Fibroblast of skin of right quadriceps (primary cell): ENCODE measurements at regions not wholly inside any gene's neighbourhood (a gene's known extent, or its start where the extent isn't known, plus 50 kb on each side); places are given as distances from the start of the nearest gene placed in this dataset.

Experiments
- DNase-seq: peaks from one replicate; pipeline ENCODE4 v3.0.0-alpha.2; 2013

DNA sequence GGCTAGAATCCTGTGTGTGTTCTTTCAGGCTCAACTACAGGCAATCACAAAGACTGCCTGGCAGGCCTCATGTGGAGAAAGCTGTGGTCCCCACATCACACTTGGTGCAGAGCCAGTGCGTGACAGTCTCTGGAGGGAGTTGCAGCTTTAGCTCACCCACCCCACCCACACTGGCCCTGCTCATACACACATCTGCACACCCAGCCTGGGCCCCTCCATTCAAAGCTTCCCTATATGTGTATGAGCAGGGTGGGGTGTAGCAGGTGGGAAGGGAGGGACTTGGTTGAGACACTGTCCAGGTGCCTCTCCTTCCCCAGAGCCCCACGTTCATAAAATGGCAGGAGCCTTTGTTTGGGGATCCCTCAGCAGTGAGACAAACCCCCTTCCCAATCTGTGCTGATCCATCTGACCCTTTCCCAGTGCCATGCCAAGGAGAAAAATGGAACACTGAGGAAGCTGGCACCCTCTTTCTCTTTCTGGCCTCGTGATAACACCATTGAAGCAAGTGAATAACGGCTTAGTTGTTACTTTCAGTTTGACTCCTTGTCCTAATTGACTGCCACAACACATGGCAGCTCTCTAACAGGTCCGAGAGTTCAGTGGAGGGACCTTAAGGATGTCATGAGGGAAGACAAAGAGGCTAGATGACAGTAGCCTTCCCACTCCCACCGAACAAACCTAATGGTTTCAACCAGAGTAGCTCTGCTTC lies 53.8 kb upstream of the NRSN1 start:
- DNase-seq, result no peak

DNA sequence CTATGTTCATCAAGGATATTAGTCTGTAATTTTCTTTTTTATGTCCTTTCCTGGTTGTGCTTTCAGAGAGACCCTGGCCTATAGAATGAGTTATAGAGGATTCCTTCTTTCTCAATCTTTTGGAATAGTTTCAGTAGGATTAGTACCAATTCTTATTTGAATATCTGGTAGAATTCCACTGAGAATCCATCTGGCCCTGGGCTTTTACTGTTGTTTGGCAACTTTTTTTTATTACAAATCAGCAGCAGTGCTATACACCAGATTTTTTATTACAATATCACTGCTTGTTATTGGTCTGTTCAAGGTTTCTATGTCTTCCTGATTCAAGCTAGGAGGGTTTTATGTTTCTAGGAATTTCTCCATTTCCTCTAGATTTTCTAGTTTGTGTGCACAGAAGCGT lies 50.0 kb upstream of the NRSN1 start:
- no peak for DNase-seq
